Testis (tissue), 2 donors: ENCODE measurements at regions not wholly inside any gene's neighbourhood (a gene's known extent, or its start where the extent isn't known, plus 50 kb on each side); places are given as distances from the start of the nearest gene placed in this dataset.

Experiments
- DNase-seq: peaks from one replicate; pipeline ENCODE4 v3.0.0-alpha.2; 2019
- H3K27ac ChIP-seq, 2 donors: fragments of 200-600 bp; sonication (generic); one replicate each; pipeline ENCODE4 v1.5.1; 2019
- H3K27me3 ChIP-seq: fragments of 200-600 bp; sonication (generic); one replicate; pipeline ENCODE4 v1.5.1; 2019
- H3K36me3 ChIP-seq: fragments of 200-600 bp; sonication (generic); one replicate; pipeline ENCODE4 v1.5.1; 2017; ENCODE audit warnings: low read depth; ENCODE audit errors: missing control alignments
- H3K4me1 ChIP-seq: fragments of 200-600 bp; sonication (generic); one replicate; pipeline ENCODE4 v1.5.1; 2019
- H3K4me3 ChIP-seq, 2 donors: fragments of 200-600 bp; sonication (generic); one replicate each; pipeline ENCODE4 v1.5.1; 2017 to 2019
- H3K9me3 ChIP-seq: fragments of 200-600 bp; sonication (generic); one replicate; pipeline ENCODE4 v1.5.1; 2017
- POLR2A ChIP-seq: fragments of 450-650 bp; IDR thresholded peaks from one replicate; pipeline ENCODE4 v1.6.1; 2017; ENCODE audit warnings: antibody characterized with exemption, mild to moderate bottlenecking, moderate library complexity
- WGBS, 2 donors: methylation state at CpG; one replicate each; pipeline ENCODE4 v1.1.5; 2018; 5-methylcytosine and 5-hydroxymethylcytosine counted together
- intact Hi-C: fragments of 100-400 bp; cut with DNase I; formaldehyde crosslinking; loops from one replicate; pipeline ENCODE4 v1.15.1; 2023; ENCODE audit warnings: low total_unique reads
- TF ChIP-seq, protein P1 (sequence below), 3 experiments: fragments of 450-650 bp in 2 of 3; fragments of 200-600 bp in 1 of 3; sonication (generic) in 1 of 3; IDR thresholded peaks; one replicate each; pipeline ENCODE4 v1.5.1; 2016 to 2019; ENCODE audit warnings: antibody characterized with exemption in 3 of 3, mild to moderate bottlenecking in 2 of 3, moderate library complexity in 1 of 3

DNA sequence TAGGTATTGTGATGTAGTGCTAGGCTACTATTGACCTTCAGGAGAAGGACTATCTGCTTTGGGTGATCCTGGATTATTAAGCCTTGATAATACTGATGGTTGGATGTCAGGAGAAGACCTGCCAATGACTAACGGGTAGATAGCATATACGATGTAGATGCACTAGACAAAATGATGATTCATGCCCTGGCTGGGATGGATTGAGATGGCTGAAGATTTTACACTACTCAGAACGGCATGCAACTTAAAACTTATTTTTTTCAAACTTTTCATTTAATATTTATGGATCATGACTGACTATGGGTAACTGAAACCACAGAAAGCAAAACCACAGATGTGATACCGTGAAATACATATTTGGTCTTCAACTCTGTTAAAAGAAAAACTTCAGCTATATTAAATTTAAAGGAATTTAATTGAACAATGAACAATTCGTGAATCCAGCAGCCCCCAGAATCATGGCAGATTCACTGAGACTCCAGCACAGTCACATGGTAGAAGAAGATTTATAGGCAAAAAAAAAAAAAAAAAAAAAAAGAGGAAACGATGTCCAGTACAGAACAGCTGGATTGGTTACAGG is 124.6 kb upstream of the CDK13 start:
- Histone ChIP-seq H3K4me1 (no peaks in the 10 kb centered on the region), H3K27ac (no peak overlapping the region), H3K27me3 (no peaks in the 10 kb centered on the region), H3K4me3 (no peak overlapping the region), H3K9me3 (no peaks in the 10 kb centered on the region), H3K36me3 (no peaks in the 10 kb centered on the region)
- TF ChIP-seq, protein P1, sequence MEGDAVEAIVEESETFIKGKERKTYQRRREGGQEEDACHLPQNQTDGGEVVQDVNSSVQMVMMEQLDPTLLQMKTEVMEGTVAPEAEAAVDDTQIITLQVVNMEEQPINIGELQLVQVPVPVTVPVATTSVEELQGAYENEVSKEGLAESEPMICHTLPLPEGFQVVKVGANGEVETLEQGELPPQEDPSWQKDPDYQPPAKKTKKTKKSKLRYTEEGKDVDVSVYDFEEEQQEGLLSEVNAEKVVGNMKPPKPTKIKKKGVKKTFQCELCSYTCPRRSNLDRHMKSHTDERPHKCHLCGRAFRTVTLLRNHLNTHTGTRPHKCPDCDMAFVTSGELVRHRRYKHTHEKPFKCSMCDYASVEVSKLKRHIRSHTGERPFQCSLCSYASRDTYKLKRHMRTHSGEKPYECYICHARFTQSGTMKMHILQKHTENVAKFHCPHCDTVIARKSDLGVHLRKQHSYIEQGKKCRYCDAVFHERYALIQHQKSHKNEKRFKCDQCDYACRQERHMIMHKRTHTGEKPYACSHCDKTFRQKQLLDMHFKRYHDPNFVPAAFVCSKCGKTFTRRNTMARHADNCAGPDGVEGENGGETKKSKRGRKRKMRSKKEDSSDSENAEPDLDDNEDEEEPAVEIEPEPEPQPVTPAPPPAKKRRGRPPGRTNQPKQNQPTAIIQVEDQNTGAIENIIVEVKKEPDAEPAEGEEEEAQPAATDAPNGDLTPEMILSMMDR (IDR thresholded peaks at IDR 0.05), result no peak
- no peak for TF ChIP-seq POLR2A
- WGBS, 2 donors, result 64 to 72% methylated on average over 6 of the region's 6 CpGs
- no peak for DNase-seq
- intact Hi-C loops, result no loop called here

DNA sequence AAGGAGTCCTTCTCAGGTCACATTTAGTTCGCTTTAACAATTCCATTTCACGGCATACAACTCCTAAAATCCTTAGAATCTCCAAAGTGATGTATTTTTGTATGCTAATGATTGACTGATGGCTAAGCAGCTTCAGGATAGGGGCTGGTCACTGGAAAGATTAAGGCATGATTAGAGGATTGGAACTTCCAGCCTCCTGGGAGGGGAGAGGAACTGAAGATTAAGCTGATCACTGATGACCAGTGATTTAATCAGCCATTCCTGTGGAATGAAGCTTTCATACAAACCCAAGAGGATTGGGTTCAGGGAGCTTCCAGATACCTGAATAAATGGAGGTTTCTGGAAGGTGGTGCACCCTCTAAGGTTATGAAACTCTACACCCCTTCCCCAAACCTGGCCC is 123.9 kb upstream of the CDK13 start:
- H3K4me1 ChIP-seq, result no peaks in the 10 kb centered on the region
- H3K4me3 ChIP-seq, result no peak overlapping the region
- no peaks in the 10 kb centered on the region for H3K9me3 ChIP-seq
- no peak for TF ChIP-seq POLR2A
- TF ChIP-seq, protein P1 (IDR thresholded peaks at IDR 0.05), result no peak
- 47 to 62% methylated on average over 2 of the region's 2 CpGs for WGBS, 2 donors
- no peaks in the 10 kb centered on the region for H3K36me3 ChIP-seq
- H3K27ac ChIP-seq, result no peak overlapping the region
- intact Hi-C loops, result no loop called here
- DNase-seq, result no peak
- H3K27me3 ChIP-seq, result no peaks in the 10 kb centered on the region

DNA sequence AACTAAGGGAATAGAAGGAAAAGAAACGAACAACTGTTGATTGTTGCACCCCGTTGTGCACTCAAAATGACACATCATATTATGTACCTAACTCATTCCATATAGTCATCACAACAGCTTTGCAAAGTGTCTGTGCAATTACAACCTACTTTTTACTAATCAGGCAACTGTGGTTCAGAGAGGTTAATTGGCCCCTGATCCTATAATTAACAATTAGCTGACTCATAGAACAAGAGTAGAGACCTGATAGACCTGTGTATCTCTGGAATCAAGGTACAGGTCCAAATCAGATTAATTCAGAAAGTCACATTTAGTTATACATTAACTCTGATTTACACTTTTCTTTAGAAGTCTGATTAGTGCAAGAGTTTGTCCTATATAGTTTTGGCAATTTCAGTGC is 122.5 kb upstream of the CDK13 start:
- 85 to 89% methylated on average over 2 of the region's 2 CpGs for WGBS, 2 donors
- Histone ChIP-seq H3K4me3 (no peak overlapping the region), H3K27ac (no peak overlapping the region), H3K9me3 (no peaks in the 10 kb centered on the region), H3K4me1 (no peaks in the 10 kb centered on the region), H3K36me3 (no peaks in the 10 kb centered on the region), H3K27me3 (no peaks in the 10 kb centered on the region)
- DNase-seq, result no peak
- TF ChIP-seq, protein P1 (IDR thresholded peaks at IDR 0.05), result no peak
- no peak for TF ChIP-seq POLR2A
- intact Hi-C loops, result no loop called here

DNA sequence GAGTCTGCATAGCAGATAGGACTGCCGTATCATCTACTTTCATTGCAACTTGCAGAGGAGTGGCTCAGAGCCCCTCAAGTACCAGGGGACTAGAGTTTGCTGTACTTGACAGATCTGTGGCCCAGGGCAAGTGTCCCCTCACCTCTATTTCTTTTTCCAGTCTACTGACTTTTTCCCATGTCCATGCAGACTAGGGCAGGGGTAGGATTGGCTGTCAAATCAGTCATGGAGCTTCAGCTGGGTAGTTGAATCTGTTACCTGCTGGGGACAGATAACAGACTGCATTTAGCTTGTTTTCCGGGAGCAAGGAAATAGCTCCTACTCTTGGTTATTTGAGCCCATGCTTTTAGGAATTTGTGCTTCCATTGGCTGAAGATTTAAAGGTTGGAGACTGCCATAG is 121.0 kb upstream of the CDK13 start:
- no peaks in the 10 kb centered on the region for H3K9me3 ChIP-seq
- H3K4me1 ChIP-seq, result no peaks in the 10 kb centered on the region
- H3K4me3 ChIP-seq, result no peak overlapping the region
- no peak for DNase-seq
- H3K36me3 ChIP-seq, result no peaks in the 10 kb centered on the region
- 73 to 92% methylated on average over 2 of the region's 2 CpGs for WGBS, 2 donors
- intact Hi-C loops, result no loop called here
- H3K27ac ChIP-seq, result no peak overlapping the region
- H3K27me3 ChIP-seq, result no peaks in the 10 kb centered on the region
- TF ChIP-seq, protein P1 (IDR thresholded peaks at IDR 0.05), result no peak
- TF ChIP-seq POLR2A, result no peak

DNA sequence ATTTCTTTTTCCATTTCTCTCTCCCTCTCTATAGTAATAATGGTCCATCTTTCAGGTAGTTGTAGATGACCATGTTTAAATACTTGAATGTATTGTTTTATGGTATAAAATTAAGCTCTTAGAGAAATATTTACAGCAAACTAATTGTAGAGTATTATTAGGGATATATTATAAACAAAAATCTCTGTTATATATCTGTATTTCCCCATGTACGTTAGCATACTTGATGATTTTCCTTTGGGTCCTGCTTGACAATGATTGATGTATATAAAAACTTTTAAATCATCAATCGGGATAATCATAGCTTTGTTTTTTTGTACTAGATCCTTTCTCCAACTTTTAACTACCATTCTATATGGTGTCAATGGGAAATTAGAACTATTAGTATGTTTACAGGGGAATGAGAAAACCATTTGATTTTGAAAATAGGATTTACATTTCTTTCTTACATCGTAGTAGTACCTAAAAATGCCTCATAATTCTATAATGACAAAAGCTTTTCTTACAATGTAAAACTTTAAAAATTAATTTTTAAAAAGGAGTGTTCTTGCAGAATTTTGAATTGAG is 117.5 kb upstream of the CDK13 start:
- Histone ChIP-seq H3K4me3 (no peak overlapping the region), H3K27me3 (no peaks in the 10 kb centered on the region)
- intact Hi-C loops, result no loop called here

More for the DNA sequence above, 117.5 kb upstream of the CDK13 start:
- WGBS, 2 donors, result 52 to 67% methylated on average over 3 of the region's 3 CpGs
- H3K36me3 ChIP-seq, result no peaks in the 10 kb centered on the region
- H3K4me1 ChIP-seq, result no peaks in the 10 kb centered on the region
- TF ChIP-seq, protein P1 (IDR thresholded peaks at IDR 0.05), result no peak
- TF ChIP-seq POLR2A, result no peak
- H3K27ac ChIP-seq, result no peak overlapping the region
- H3K9me3 ChIP-seq, result no peaks in the 10 kb centered on the region
- no peak for DNase-seq
